SK-N-SH treated with all-trans-retinoic acid at 6 μM for 48 hours (cell line): ENCODE measurements at regions not wholly inside any gene's neighbourhood (a gene's known extent, or its start where the extent isn't known, plus 50 kb on each side); places are given as distances from the start of the nearest gene placed in this dataset.

Experiments
- ATAC-seq: fragments of 200-7000 bp; cut with Tn5 transposase; 3 replicates; pipeline ENCODE4 v1.9.1; 2020; ENCODE audit warnings: mild to moderate bottlenecking, moderate library complexity
- ARNTL ChIP-seq: fragments of 450-650 bp; formaldehyde crosslinking; IDR thresholded peaks from 2 replicates; pipeline ENCODE4 v1.5.0; 2020; ENCODE audit warnings: low read depth, mild to moderate bottlenecking, moderate library complexity, borderline replicate concordance
- BACH2 ChIP-seq: fragments of 250-450 bp; sonication (Bioruptor Pico); IDR thresholded peaks from 2 replicates; pipeline ENCODE4 v1.9.0; 2021; ENCODE audit warnings: mild to moderate bottlenecking, borderline replicate concordance
- CSDC2 ChIP-seq: fragments of 250-450 bp; sonication (Bioruptor Pico); IDR thresholded peaks from 2 replicates; pipeline ENCODE4 v1.5.0; 2020; ENCODE audit warnings: mild to moderate bottlenecking, moderate library complexity
- ESRRG ChIP-seq: fragments of 250-450 bp; sonication (Bioruptor Pico); IDR thresholded peaks from 2 replicates; pipeline ENCODE4 v1.6.1; 2021; ENCODE audit warnings: mild to moderate bottlenecking
- GLIS3 ChIP-seq: fragments of 250-450 bp; sonication (Bioruptor Pico); IDR thresholded peaks from 2 replicates; pipeline ENCODE4 v1.5.0; 2020; ENCODE audit warnings: mild to moderate bottlenecking, moderate library complexity
- ISL1 ChIP-seq: fragments of 250-450 bp; sonication (Bioruptor Pico); IDR thresholded peaks from 2 replicates; pipeline ENCODE4 v2.1.2; 2022; ENCODE audit warnings: mild to moderate bottlenecking, moderate library complexity
- OSR1 ChIP-seq: fragments of 250-450 bp; sonication (Bioruptor Pico); IDR thresholded peaks from 2 replicates; pipeline ENCODE4 v1.8.0; 2022; ENCODE audit warnings: moderate library complexity, mild to moderate bottlenecking, inconsistent platforms
- PPARA ChIP-seq: fragments of 250-450 bp; sonication (Bioruptor Pico); IDR thresholded peaks from 2 replicates; pipeline ENCODE4 v1.5.0; 2020; ENCODE audit warnings: mild to moderate bottlenecking, borderline replicate concordance
- RARB ChIP-seq: fragments of 250-450 bp; sonication (Bioruptor Pico); IDR thresholded peaks from 2 replicates; pipeline ENCODE4 v1.8.0; 2021; ENCODE audit warnings: mild to moderate bottlenecking, moderate library complexity
- SNAI2 ChIP-seq: fragments of 250-450 bp; sonication (Bioruptor Pico); IDR thresholded peaks from 2 replicates; pipeline ENCODE4 v1.5.0; 2020; ENCODE audit warnings: mild to moderate bottlenecking, moderate library complexity
- TCF4 ChIP-seq: fragments of 250-450 bp; sonication (Bioruptor Pico); IDR thresholded peaks from 2 replicates; pipeline ENCODE4 v1.8.0; 2021; ENCODE audit warnings: mild to moderate bottlenecking, moderate library complexity, borderline replicate concordance
- TOX ChIP-seq: fragments of 250-450 bp; sonication (Bioruptor Pico); IDR thresholded peaks from 2 replicates; pipeline ENCODE4 v1.8.0; 2021; ENCODE audit warnings: mild to moderate bottlenecking, moderate library complexity, borderline replicate concordance
- ZC3H10 ChIP-seq: fragments of 250-450 bp; sonication (Bioruptor Pico); IDR thresholded peaks from 2 replicates; pipeline ENCODE4 v1.5.1; 2021; ENCODE audit warnings: mild to moderate bottlenecking, moderate library complexity
- ZFP3 ChIP-seq: fragments of 250-450 bp; sonication (Bioruptor Pico); IDR thresholded peaks from 2 replicates; pipeline ENCODE4 v1.5.0; 2020; ENCODE audit warnings: mild to moderate bottlenecking, moderate library complexity
- ZFP30 ChIP-seq: fragments of 450-650 bp; formaldehyde crosslinking; IDR thresholded peaks from 2 replicates; pipeline ENCODE4 v1.5.0; 2022; ENCODE audit warnings: mild to moderate bottlenecking, moderate library complexity
- ZNF565 ChIP-seq: fragments of 450-650 bp; formaldehyde crosslinking; conservative IDR thresholded peaks from 2 replicates; pipeline ENCODE4 v1.5.0; 2020; ENCODE audit warnings: low read depth, mild to moderate bottlenecking, moderate library complexity
- ZNF70 ChIP-seq: fragments of 450-650 bp; formaldehyde crosslinking; IDR thresholded peaks from 2 replicates; pipeline ENCODE4 v1.5.0; 2020; ENCODE audit warnings: mild to moderate bottlenecking, moderate library complexity
- ZNF8 ChIP-seq: fragments of 450-650 bp; formaldehyde crosslinking; IDR thresholded peaks from 2 replicates; pipeline ENCODE4 v1.5.0; 2020; ENCODE audit warnings: mild to moderate bottlenecking, moderate library complexity
- TF ChIP-seq, protein P1 (sequence below): fragments of 250-450 bp; sonication (Bioruptor Pico); IDR thresholded peaks from 2 replicates; pipeline ENCODE4 v1.5.1; 2021; ENCODE audit warnings: mild to moderate bottlenecking, moderate library complexity
- TF ChIP-seq, protein P2 (sequence below): fragments of 250-450 bp; sonication (Bioruptor Pico); IDR thresholded peaks from 2 replicates; pipeline ENCODE4 v1.8.0; 2020; ENCODE audit warnings: mild to moderate bottlenecking, moderate library complexity, borderline replicate concordance
- TF ChIP-seq, protein P3 (sequence below): fragments of 250-450 bp; sonication (Bioruptor Pico); IDR thresholded peaks from 2 replicates; pipeline ENCODE4 v1.5.1; 2020; ENCODE audit warnings: low read depth, mild to moderate bottlenecking, moderate library complexity

DNA sequence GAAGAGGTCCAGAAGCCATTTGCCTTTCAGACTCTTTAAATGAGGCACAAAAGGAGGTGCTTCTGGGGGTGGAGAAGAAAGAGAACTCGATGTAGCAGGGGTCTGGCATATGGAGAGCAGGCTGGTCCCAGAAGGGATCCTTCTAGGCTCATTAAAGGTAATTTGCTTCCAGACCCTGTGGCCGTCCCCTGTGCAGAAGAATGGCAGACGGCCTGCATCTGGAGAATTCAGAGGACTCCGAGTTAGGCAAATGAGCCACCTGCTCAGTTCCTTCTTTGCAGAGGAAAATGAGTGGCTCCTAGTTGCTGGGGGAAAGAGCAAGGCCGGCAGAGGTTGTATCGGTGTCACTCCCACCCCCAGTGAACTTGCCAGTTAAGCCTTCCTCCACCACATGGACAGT is 73.8 kb upstream of the FAM180A start:
- TF ChIP-seq OSR1, result no peak
- TF ChIP-seq ZFP30 (CRISPR knock-in tag), result no peak
- no peak for TF ChIP-seq CSDC2
- no peak for TF ChIP-seq SNAI2 (CRISPR knock-in tag)
- no peak for TF ChIP-seq TCF4 (CRISPR knock-in tag)
- no peak for TF ChIP-seq TOX (CRISPR knock-in tag)
- no peak for TF ChIP-seq PPARA (CRISPR knock-in tag)
- no peak for ATAC-seq

DNA sequence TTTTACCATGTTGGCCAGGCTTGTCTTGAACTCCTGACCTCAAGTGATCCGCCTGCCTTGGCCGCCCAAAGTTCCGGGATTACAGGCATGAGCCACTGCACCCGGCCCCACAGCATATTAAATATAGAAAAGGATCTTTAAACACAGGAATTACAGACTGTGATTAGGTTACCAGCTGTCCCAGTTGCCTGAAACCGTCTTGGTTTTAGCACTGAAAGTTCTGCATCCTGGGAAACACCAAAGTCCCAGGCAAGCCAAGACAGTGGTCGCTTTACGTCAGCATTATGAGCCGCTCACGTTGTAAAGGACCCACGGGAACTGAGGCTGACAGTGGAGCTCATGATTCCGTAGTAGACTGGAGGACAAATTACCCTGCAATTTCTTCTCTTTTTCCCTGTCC is 69.0 kb upstream of the FAM180A start:
- TF ChIP-seq ZNF565 (CRISPR knock-in tag), result no peak
- TF ChIP-seq ZFP3, result no peak
- no peak for TF ChIP-seq TOX (CRISPR knock-in tag)
- no peak for TF ChIP-seq ARNTL (CRISPR knock-in tag)
- TF ChIP-seq TCF4 (CRISPR knock-in tag), result no peak
- no peak for TF ChIP-seq BACH2 (CRISPR knock-in tag)
- TF ChIP-seq ZNF8 (CRISPR knock-in tag), result no peak
- no peak for TF ChIP-seq ESRRG (CRISPR knock-in tag)
- TF ChIP-seq ZC3H10 (CRISPR knock-in tag), result no peak
- no peak for ATAC-seq

DNA sequence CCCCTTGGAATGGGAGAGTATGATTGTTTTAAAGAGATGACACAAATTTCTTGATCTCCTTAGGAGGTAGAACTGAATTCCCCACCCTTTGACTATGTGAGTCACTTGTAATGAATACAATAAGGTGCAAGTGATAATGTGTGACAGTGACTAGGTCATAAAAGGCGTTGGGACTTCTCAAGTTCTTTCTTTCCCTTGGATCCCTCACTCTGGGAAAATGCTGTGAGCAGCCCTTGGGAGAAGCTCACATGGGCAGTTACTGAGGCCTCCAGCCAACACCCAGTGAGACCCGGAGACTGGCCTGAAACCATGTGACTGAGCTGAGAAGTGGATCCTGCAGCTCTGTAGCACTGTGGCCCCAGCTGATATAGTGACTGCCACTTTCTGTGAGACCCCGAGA is 66.4 kb upstream of the FAM180A start:
- TF ChIP-seq ARNTL (CRISPR knock-in tag), result no peak
- TF ChIP-seq, protein P1, sequence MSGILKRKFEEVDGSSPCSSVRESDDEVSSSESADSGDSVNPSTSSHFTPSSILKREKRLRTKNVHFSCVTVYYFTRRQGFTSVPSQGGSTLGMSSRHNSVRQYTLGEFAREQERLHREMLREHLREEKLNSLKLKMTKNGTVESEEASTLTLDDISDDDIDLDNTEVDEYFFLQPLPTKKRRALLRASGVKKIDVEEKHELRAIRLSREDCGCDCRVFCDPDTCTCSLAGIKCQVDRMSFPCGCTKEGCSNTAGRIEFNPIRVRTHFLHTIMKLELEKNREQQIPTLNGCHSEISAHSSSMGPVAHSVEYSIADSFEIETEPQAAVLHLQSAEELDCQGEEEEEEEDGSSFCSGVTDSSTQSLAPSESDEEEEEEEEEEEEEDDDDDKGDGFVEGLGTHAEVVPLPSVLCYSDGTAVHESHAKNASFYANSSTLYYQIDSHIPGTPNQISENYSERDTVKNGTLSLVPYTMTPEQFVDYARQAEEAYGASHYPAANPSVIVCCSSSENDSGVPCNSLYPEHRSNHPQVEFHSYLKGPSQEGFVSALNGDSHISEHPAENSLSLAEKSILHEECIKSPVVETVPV (CRISPR knock-in tag), result no peak
- ATAC-seq, result no peak

DNA sequence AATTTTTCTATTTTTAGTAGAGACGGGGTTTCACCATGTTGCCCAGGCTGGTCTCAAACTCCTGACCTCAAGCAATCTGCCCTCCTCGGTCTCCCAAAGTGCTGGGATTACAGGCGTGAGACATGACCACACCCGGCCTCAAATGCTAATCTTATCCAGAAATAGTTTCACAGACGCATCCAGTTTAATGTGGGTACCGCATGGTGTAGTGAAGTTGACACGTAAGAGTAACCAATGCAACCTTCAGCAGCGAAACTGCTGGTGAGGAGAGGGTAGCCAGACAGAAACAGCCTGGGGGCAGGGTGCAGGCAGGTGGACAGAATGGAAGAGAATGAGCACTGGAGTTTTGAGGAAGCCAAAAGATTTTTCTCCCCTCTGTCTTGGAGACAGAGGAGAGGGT is 63.5 kb upstream of the FAM180A start:
- no peak for TF ChIP-seq ZFP30 (CRISPR knock-in tag)
- no peak for TF ChIP-seq RARB (CRISPR knock-in tag)
- no peak for TF ChIP-seq PPARA (CRISPR knock-in tag)
- no peak for TF ChIP-seq ESRRG (CRISPR knock-in tag)
- no peak for TF ChIP-seq ZNF70
- TF ChIP-seq OSR1, result no peak
- ATAC-seq, result no peak

DNA sequence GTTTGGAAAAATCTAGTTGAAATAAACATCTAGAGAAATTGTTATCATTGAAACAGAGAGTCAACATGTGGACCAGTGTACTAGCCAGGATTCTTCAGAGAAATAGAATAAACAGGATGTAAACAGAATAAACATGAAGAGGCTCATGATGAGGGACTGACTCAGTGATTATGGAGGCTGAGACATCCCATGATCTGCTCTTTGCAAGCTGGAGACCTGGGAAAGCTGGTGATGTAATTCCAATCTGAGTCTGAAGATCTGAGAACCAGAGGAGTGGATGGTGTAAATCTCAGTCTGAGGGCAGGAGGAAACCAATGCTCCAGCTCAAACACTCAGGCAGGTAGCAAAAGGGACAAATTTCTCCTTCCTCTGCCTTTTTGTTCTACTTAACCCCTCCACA is 62.9 kb upstream of the FAM180A start:
- ATAC-seq, result no peak
- no peak for TF ChIP-seq RARB (CRISPR knock-in tag)
- no peak for TF ChIP-seq ZFP30 (CRISPR knock-in tag)

DNA sequence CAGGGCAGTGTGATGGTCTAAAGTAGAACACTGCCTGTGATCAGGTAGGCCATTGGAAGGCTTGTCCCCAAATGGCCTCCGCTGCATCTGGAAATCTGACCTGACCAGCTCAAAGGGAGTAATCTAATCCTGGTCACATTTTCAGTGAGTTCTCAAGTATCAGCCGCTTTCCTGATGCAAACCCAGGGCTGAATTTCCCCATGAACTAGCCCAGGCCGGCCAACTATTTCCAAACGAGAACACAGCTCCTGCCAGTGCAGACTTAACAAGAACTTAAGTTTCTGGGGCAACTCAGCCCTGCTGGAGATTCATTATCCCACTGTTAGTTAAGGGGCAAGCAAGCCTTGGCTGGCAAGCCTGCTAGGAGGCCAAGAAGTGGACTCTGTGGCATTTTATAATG is 59.6 kb upstream of the FAM180A start:
- ATAC-seq, result no peak
- TF ChIP-seq TOX (CRISPR knock-in tag) (no peak), ISL1 (CRISPR knock-in tag) (no peak), GLIS3 (CRISPR knock-in tag) (no peak), ARNTL (CRISPR knock-in tag) (no peak), OSR1 (no peak), SNAI2 (CRISPR knock-in tag) (no peak), ZC3H10 (CRISPR knock-in tag) (no peak), BACH2 (CRISPR knock-in tag) (no peak), ZFP30 (CRISPR knock-in tag) (no peak), PPARA (CRISPR knock-in tag) (no peak), RARB (CRISPR knock-in tag) (no peak), ZFP3 (no peak), CSDC2 (no peak)
- TF ChIP-seq, protein P2, sequence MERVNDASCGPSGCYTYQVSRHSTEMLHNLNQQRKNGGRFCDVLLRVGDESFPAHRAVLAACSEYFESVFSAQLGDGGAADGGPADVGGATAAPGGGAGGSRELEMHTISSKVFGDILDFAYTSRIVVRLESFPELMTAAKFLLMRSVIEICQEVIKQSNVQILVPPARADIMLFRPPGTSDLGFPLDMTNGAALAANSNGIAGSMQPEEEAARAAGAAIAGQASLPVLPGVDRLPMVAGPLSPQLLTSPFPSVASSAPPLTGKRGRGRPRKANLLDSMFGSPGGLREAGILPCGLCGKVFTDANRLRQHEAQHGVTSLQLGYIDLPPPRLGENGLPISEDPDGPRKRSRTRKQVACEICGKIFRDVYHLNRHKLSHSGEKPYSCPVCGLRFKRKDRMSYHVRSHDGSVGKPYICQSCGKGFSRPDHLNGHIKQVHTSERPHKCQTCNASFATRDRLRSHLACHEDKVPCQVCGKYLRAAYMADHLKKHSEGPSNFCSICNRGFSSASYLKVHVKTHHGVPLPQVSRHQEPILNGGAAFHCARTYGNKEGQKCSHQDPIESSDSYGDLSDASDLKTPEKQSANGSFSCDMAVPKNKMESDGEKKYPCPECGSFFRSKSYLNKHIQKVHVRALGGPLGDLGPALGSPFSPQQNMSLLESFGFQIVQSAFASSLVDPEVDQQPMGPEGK (CRISPR knock-in tag), result no peak
- TF ChIP-seq, protein P1 (CRISPR knock-in tag), result no peak
- TF ChIP-seq, protein P3, sequence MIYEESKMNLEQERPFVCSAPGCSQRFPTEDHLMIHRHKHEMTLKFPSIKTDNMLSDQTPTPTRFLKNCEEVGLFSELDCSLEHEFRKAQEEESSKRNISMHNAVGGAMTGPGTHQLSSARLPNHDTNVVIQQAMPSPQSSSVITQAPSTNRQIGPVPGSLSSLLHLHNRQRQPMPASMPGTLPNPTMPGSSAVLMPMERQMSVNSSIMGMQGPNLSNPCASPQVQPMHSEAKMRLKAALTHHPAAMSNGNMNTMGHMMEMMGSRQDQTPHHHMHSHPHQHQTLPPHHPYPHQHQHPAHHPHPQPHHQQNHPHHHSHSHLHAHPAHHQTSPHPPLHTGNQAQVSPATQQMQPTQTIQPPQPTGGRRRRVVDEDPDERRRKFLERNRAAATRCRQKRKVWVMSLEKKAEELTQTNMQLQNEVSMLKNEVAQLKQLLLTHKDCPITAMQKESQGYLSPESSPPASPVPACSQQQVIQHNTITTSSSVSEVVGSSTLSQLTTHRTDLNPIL (CRISPR knock-in tag), result no peak
